BJ (cell line): ENCODE measurements at regions not wholly inside any gene's neighbourhood (a gene's known extent, or its start where the extent isn't known, plus 50 kb on each side); places are given as distances from the start of the nearest gene placed in this dataset.
A peak's percentile ranks its signal among the peaks of the same experiment; 100 is the strongest.

ENCODE experiments used
- CTCF ChIA-PET: fragments of 350-600 bp; formaldehyde crosslinking; extraction: SDS; loops from one replicate; lab custom pipeline; 2021; ENCODE audit warnings: antibody characterized with exemption, inconsistent platforms; lab: Yijun Ruan, JAX
- POLR2A ChIA-PET: fragments of 300-600 bp; sonication (Branson Sonifier 250); formaldehyde crosslinking; extraction: SDS; loops from one replicate; lab custom pipeline; 2021; ENCODE audit warnings: antibody characterized with exemption; lab: Charles Lee
- DNase-seq: peaks from one replicate; pipeline ENCODE4 v3.0.0-alpha.2; 2011; ENCODE audit warnings: low read depth
- H3K27me3 ChIP-seq: 2 replicates; pipeline ENCODE4 v1.6.0; 2011; ENCODE audit warnings: low read length; ENCODE audit not compliant: control insufficient read depth, insufficient read depth
- H3K36me3 ChIP-seq: 2 replicates; pipeline ENCODE4 v1.5.1; 2011; ENCODE audit warnings: low read length; ENCODE audit not compliant: control insufficient read depth, insufficient read depth
- H3K4me3 ChIP-seq: 2 replicates; pipeline ENCODE4 v1.5.1; 2011; ENCODE audit warnings: low read depth, mild to moderate bottlenecking, control low read depth, low read length
- CTCF ChIP-seq: IDR thresholded peaks from 2 replicates; pipeline ENCODE4 v1.5.1; 2011; ENCODE audit warnings: low read depth, mild to moderate bottlenecking, control low read depth, inconsistent platforms, low read length, moderate library complexity; ENCODE audit not compliant: insufficient read depth

GRCh38 chr6:1015825-1016224 is 296.1 kb upstream of the FOXQ1 start:
- no peak for DNase-seq
- H3K36me3 ChIP-seq, result no peaks in the 10 kb centered on the region
- POLR2A ChIA-PET, result no interaction called here
- H3K27me3 ChIP-seq, result peaks cover 7% of the 10 kb centered on the region
- H3K4me3 ChIP-seq, result no peak overlapping the region
- CTCF ChIA-PET, result no interaction called here
- peak; percentile 34 for TF ChIP-seq CTCF

- H3K27me3 ChIP-seq, result peaks cover 9% of the 10 kb centered on the region
- ChIA-PET CTCF (no interaction called here), POLR2A (no interaction called here)
- H3K36me3 ChIP-seq, result no peaks in the 10 kb centered on the region
- TF ChIP-seq CTCF, result no peak
- H3K4me3 ChIP-seq, result no peak overlapping the region
- no peak for DNase-seq
Measured at GRCh38 chr6:1014431-1014807, 297.5 kb upstream of the FOXQ1 start.

- no peak for TF ChIP-seq CTCF
- Histone ChIP-seq H3K27me3 (peaks cover 9% of the 10 kb centered on the region), H3K4me3 (no peak overlapping the region), H3K36me3 (no peaks in the 10 kb centered on the region)
- CTCF ChIA-PET, result interaction anchor here (0.9 to 1.4 kb wide), 3 partner anchors 10 to 367 kb away, joined by 3 read pairs; no protein-coding TSS in a partner anchor
- DNase-seq, result no peak
- POLR2A ChIA-PET, result no interaction called here
Measured at GRCh38 chr6:1013656-1014430, 298.1 kb upstream of the FOXQ1 start.

GRCh38 chr6:1009103-1009502 is 302.8 kb upstream of the FOXQ1 start:
- no peak overlapping the region for H3K4me3 ChIP-seq
- H3K27me3 ChIP-seq, result peaks cover 8% of the 10 kb centered on the region
- ChIA-PET CTCF (no interaction called here), POLR2A (no interaction called here)
- no peak for TF ChIP-seq CTCF
- DNase-seq, result no peak
- no peaks in the 10 kb centered on the region for H3K36me3 ChIP-seq

GRCh38 chr6:1007159-1007558 is 304.7 kb upstream of the FOXQ1 start:
- DNase-seq, result no peak
- no peak overlapping the region for H3K4me3 ChIP-seq
- ChIA-PET POLR2A (no interaction called here), CTCF (no interaction called here)
- peaks cover 9% of the 10 kb centered on the region for H3K27me3 ChIP-seq
- no peak for TF ChIP-seq CTCF
- H3K36me3 ChIP-seq, result no peaks in the 10 kb centered on the region
